ENCODE measurements at regions not wholly inside any gene's neighbourhood (a gene's known extent, or its start where the extent isn't known, plus 50 kb on each side); places are given as distances from the start of the nearest gene placed in this dataset.

DNA sequence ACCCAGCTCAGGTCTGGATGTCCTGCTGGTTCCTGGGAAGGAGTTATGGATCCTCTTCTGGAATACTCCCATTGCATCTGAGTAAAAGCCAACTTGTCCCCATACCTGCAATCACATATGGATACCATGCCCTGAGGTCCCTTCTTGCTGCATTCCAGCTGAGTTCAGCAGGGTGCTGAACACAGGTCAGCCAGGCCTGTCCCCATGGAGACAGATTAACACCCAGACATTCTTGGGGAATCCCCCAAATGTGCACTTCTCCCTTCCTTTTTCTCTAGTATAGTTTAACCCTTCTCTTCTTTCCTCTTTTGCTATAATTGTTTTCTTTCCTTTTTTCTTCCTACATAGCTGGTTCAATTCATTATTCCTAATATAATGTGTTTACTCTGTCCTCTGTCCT is 799.6 kb upstream of the HS6ST1 start:
- DNase-seq (ENCODE audit: low read depth) = no peak
- TF ChIP-seq, protein P1, sequence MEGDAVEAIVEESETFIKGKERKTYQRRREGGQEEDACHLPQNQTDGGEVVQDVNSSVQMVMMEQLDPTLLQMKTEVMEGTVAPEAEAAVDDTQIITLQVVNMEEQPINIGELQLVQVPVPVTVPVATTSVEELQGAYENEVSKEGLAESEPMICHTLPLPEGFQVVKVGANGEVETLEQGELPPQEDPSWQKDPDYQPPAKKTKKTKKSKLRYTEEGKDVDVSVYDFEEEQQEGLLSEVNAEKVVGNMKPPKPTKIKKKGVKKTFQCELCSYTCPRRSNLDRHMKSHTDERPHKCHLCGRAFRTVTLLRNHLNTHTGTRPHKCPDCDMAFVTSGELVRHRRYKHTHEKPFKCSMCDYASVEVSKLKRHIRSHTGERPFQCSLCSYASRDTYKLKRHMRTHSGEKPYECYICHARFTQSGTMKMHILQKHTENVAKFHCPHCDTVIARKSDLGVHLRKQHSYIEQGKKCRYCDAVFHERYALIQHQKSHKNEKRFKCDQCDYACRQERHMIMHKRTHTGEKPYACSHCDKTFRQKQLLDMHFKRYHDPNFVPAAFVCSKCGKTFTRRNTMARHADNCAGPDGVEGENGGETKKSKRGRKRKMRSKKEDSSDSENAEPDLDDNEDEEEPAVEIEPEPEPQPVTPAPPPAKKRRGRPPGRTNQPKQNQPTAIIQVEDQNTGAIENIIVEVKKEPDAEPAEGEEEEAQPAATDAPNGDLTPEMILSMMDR (IDR thresholded peaks at IDR 0.05; ENCODE audit: insufficient read depth, low read depth, low read length, missing control alignments) = no peak

GRCh38 chr2:129129087-129129486 is 810.4 kb upstream of the HS6ST1 start:
- no peak overlapping the region for H3K4me3 ChIP-seq (ENCODE audit: low read length)
- peak; percentile 34 for DNase-seq (ENCODE audit: low read depth)
- TF ChIP-seq, protein P1 (IDR thresholded peaks at IDR 0.05; ENCODE audit: insufficient read depth, low read depth, low read length, missing control alignments) = no peak

More for the DNA sequence above, 799.6 kb upstream of the HS6ST1 start:
- H3K4me3 ChIP-seq (ENCODE audit: low read length) = no peak overlapping the region

DNA sequence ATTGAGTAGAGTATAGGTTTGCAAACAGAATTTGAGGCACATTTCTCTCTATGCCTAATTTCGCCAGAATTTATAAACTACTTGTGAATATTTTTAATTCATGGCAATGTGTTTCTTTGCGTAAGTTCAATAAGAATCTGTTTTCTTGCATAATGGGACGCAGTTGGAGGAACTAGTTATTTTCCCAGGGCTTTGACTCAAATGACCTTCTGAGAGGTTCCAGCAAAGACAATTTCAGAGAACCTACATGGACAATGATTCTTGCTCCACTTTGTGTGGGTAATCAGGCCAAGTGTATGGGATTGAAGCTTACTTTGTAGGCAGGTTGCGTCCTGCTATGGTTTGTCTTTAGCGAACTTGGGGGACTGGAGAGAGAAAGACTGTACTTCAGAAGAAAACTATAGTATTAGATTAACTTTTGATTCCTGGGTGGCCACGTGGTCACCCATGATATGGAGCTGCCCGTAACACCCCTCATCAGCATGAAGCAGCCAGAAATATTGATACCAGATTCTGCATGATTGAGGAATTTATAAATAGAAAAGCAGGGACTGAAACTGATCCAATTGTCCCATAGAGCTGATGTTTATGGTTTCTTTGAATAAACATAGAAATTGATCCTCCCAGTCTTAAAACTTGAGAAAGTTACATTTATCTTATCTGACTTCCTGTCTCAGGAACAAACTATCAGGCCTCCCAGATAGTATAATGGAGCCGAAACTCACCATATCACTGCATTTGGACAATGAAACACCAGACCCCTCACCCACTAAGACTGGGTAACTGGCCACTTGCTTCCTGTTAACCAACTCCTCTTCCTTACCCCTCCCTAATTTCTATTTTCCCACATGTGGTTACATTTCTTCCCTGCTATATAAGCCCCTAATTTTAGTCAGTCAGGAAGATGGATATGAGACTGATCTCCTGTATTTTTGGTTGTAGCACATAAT is 815.3 kb upstream of the HS6ST1 start:
- TF ChIP-seq, protein P1 (IDR thresholded peaks at IDR 0.05; ENCODE audit: insufficient read depth, low read depth, low read length, missing control alignments) = no peak
- no peak overlapping the region for H3K4me3 ChIP-seq (ENCODE audit: low read length)
- no peak for DNase-seq (ENCODE audit: low read depth)

DNA sequence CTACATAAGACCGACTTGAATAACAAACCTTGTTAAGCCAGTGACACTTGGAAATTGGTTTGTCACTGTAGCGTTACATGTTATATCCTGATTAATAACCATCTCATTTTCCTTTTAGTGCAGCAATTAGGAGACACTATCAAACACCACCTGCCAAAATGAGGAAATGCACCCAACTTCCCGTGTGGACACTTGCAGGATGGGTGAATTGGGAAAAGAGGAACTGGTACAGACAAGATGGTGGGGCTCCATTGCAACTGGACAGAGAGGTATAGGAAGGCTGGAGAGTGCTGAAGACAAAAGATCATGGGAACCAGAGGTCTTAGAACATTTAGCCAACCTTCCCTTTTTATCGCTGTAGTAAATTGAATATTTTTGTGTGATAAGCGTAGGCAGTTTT is 816.3 kb upstream of the HS6ST1 start:
- no peak for DNase-seq (ENCODE audit: low read depth)
- no peak overlapping the region for H3K4me3 ChIP-seq (ENCODE audit: low read length)
- TF ChIP-seq, protein P1 (IDR thresholded peaks at IDR 0.05; ENCODE audit: insufficient read depth, low read depth, low read length, missing control alignments) = no peak

DNA sequence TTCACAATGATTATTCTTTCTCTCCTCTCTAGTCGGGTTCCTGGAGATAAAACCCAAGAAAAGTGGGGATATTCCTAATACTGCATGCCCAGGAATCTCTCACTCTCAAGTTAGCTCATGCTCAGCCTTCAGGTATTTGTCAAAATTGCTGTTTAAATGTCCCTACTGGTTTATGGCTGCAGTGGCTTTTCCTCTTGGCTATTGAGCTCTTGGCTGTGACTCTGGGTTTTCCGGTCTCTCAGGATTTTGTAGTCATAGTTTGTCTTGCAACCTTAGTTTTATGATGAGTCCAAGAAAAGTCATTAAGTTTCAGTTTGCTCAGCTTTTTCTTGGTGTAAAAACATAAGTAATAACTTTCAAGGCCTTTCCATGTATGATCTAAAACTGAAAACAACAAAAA is 820.7 kb upstream of the HS6ST1 start:
- peak; percentile 52 for DNase-seq (ENCODE audit: low read depth)
- TF ChIP-seq, protein P1 (IDR thresholded peaks at IDR 0.05; ENCODE audit: insufficient read depth, low read depth, low read length, missing control alignments) = no peak
- H3K4me3 ChIP-seq (ENCODE audit: low read length) = no peak overlapping the region

- H3K4me3 ChIP-seq (ENCODE audit: low read length) = no peak overlapping the region
- no peak for DNase-seq (ENCODE audit: low read depth)
These were observed 823.8 kb upstream of the HS6ST1 start for GRCh38 chr2:129142465-129142864.

More at GRCh38 chr2:129142465-129142864, 823.8 kb upstream of the HS6ST1 start:
- TF ChIP-seq, protein P1 (IDR thresholded peaks at IDR 0.05; ENCODE audit: insufficient read depth, low read depth, low read length, missing control alignments) = no peak

Data from epithelial cell of esophagus (primary cell).